B cell (primary cell): ENCODE measurements at regions not wholly inside any gene's neighbourhood (a gene's known extent, or its start where the extent isn't known, plus 50 kb on each side); places are given as distances from the start of the nearest gene placed in this dataset.

Experiments used
- CTCF ChIP-seq: fragments of 200-600 bp; IDR thresholded peaks from one replicate; pipeline ENCODE4 v1.8.0; 2022; ENCODE audit warnings: antibody characterized with exemption, mild to moderate bottlenecking
- EZH2 ChIP-seq: IDR thresholded peaks from 2 replicates; pipeline ENCODE4 v1.6.1; 2012; ENCODE audit warnings: borderline replicate concordance, low read depth, mild to moderate bottlenecking, moderate library complexity, low read length; ENCODE audit not compliant: insufficient read depth, poor library complexity, severe bottlenecking

DNA sequence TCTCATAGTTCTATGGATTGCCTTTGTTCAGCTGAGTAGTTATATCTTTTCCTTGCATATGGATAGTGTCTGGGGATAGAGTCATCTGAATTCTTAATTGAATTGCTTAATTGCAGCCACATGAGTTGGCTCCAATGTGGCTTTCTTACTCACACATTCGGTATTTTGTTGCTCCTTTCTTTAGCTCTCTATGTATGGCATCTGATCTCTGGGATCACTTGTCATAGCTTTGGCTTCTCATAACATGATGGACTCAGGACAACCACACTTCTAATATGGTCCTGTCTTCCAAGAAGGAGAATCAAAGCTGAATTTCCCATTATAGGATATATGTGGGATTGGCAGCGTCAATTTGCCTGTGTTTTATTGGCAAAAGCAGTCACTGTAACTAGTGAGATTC, 716.2 kb downstream of the NCAM2 start:
- TF ChIP-seq CTCF (no peak), EZH2 (no peak)
